ENCODE measurements at regions not wholly inside any gene's neighbourhood (a gene's known extent, or its start where the extent isn't known, plus 50 kb on each side); places are given as distances from the start of the nearest gene placed in this dataset.

DNA sequence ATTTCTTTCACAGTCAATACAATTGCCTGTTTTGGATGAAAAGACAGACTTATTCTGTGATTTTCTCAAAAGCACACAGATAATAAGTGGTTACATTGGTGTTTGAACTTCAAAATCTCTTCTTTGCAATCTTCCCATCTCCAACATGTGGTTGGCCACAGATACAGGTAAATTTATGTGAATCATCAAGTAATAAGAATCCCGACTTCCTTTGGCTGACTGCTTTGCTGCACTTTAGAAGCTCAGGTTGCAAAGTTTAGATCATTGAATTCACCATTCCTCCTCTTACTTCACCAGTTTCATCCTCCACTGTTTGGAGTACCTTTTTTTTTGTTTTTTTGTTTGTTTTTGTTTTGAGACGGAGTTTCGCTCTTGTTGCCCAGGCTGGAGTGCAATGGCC is 56.5 kb upstream of the ADRB2 start:
- intact Hi-C loops (cut with micrococcal nuclease), result no loop called here

More for the DNA sequence above, 56.5 kb upstream of the ADRB2 start:
- H4K20me1 ChIP-seq (ENCODE audit: insufficient read depth, low read length), result no peaks in the 10 kb centered on the region
- H3K56ac ChIP-seq (ENCODE audit: extremely low read depth, insufficient read depth, low read length), result no peak overlapping the region
- H3K4me1 ChIP-seq (ENCODE audit: control insufficient read depth, insufficient read depth, low read length), result no peaks in the 10 kb centered on the region
- WGBS, 2 experiments (ENCODE audit: extremely low coverage in 2 of 2, insufficient read length in 1 of 2), result no CpG with 5 or more reads among the region's 3 CpGs
- H4K8ac ChIP-seq (ENCODE audit: low read depth in 2 of 2, low read length in 2 of 2), result no peak overlapping the region
- no peak overlapping the region for H3K4me3 ChIP-seq (ENCODE audit: insufficient read depth, low read depth, low read length)
- H2BK20ac ChIP-seq (ENCODE audit: low read depth, low read length), result no peak overlapping the region
- no peak overlapping the region for H4K91ac ChIP-seq (ENCODE audit: insufficient read depth, low read depth, low read length)
- H4K5ac ChIP-seq (ENCODE audit: low read depth, low read length), result no peak overlapping the region
- in situ Hi-C loops (cut with MboI; ENCODE audit: low sequenced_read_pairs), result no loop called here
- no peaks in the 10 kb centered on the region for H3K9me1 ChIP-seq (ENCODE audit: insufficient read depth, low read length)
- no peak overlapping the region for H3K27ac ChIP-seq (ENCODE audit: insufficient read depth, low read length)
- H2AK5ac ChIP-seq (ENCODE audit: low read depth, low read length), result no peak overlapping the region
- no peak overlapping the region for H2AFZ ChIP-seq (replicated peaks; ENCODE audit: low read length, poor library complexity)
- no peaks in the 10 kb centered on the region for H3K79me1 ChIP-seq (ENCODE audit: low read depth in 1 of 2, low read length in 2 of 2)
- no peak overlapping the region for H3K18ac ChIP-seq (ENCODE audit: low read depth, low read length)
- ATAC-seq (ENCODE audit: low read depth) (no peak), DNase-seq (no peak)
- dilution Hi-C loops (cut with HindIII; ENCODE audit: low sequenced_read_pairs, unreplicated experiment), result no loop called here
- H3K4ac ChIP-seq (ENCODE audit: low read depth, low read length), result no peak overlapping the region
- ChIA-PET CTCF (no interaction called here), POLR2A (ENCODE audit: unreplicated experiment) (no interaction called here)
- TF ChIP-seq NFE2L2 (IDR thresholded peaks at IDR 0.05; ENCODE audit: low read depth, low read length) (no peak), MAZ (IDR thresholded peaks at IDR 0.05; ENCODE audit: borderline replicate concordance, low read depth, low read length) (no peak), RCOR1 (IDR thresholded peaks at IDR 0.05; ENCODE audit: insufficient replicate concordance, low read length) (no peak), POLR2A (IDR thresholded peaks at IDR 0.05; ENCODE audit: low read depth, low read length) (no peak), FOS (IDR thresholded peaks at IDR 0.05; ENCODE audit: low read depth, low read length) (no peak), RAD21 (IDR thresholded peaks at IDR 0.05; ENCODE audit: low read length) (no peak), CEBPB (IDR thresholded peaks at IDR 0.05; ENCODE audit: low read depth, low read length) (no peak), CHD1 (IDR thresholded peaks at IDR 0.05; ENCODE audit: low read depth, low read length) (no peak), MAFK (IDR thresholded peaks at IDR 0.05; ENCODE audit: low read depth, low read length) (no peak), RFX5 (IDR thresholded peaks at IDR 0.05; ENCODE audit: low read depth, low read length) (no peak), SMC3 (IDR thresholded peaks at IDR 0.05; ENCODE audit: low read depth, low read length) (no peak), BHLHE40 (IDR thresholded peaks at IDR 0.05; ENCODE audit: low read depth, low read length) (no peak), MXI1 (IDR thresholded peaks at IDR 0.05; ENCODE audit: borderline replicate concordance, low read depth, low read length) (no peak)
- TF ChIP-seq, protein P1, sequence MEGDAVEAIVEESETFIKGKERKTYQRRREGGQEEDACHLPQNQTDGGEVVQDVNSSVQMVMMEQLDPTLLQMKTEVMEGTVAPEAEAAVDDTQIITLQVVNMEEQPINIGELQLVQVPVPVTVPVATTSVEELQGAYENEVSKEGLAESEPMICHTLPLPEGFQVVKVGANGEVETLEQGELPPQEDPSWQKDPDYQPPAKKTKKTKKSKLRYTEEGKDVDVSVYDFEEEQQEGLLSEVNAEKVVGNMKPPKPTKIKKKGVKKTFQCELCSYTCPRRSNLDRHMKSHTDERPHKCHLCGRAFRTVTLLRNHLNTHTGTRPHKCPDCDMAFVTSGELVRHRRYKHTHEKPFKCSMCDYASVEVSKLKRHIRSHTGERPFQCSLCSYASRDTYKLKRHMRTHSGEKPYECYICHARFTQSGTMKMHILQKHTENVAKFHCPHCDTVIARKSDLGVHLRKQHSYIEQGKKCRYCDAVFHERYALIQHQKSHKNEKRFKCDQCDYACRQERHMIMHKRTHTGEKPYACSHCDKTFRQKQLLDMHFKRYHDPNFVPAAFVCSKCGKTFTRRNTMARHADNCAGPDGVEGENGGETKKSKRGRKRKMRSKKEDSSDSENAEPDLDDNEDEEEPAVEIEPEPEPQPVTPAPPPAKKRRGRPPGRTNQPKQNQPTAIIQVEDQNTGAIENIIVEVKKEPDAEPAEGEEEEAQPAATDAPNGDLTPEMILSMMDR (conservative IDR thresholded peaks at IDR 0.05; ENCODE audit: low read depth, low read length), result no peak
- TF ChIP-seq, protein P2, sequence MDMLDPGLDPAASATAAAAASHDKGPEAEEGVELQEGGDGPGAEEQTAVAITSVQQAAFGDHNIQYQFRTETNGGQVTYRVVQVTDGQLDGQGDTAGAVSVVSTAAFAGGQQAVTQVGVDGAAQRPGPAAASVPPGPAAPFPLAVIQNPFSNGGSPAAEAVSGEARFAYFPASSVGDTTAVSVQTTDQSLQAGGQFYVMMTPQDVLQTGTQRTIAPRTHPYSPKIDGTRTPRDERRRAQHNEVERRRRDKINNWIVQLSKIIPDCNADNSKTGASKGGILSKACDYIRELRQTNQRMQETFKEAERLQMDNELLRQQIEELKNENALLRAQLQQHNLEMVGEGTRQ (IDR thresholded peaks at IDR 0.05; ENCODE audit: low read depth, low read length), result no peak
- TF ChIP-seq, protein P3, sequence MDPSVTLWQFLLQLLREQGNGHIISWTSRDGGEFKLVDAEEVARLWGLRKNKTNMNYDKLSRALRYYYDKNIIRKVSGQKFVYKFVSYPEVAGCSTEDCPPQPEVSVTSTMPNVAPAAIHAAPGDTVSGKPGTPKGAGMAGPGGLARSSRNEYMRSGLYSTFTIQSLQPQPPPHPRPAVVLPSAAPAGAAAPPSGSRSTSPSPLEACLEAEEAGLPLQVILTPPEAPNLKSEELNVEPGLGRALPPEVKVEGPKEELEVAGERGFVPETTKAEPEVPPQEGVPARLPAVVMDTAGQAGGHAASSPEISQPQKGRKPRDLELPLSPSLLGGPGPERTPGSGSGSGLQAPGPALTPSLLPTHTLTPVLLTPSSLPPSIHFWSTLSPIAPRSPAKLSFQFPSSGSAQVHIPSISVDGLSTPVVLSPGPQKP (IDR thresholded peaks at IDR 0.05; ENCODE audit: borderline replicate concordance, low read depth, low read length), result no peak
- no peak overlapping the region for H2AK9ac ChIP-seq (replicated peaks; ENCODE audit: low read depth, low read length, poor library complexity)
- no peak overlapping the region for H3K23ac ChIP-seq (ENCODE audit: low read depth, low read length)
- H3K9me3 ChIP-seq (ENCODE audit: control insufficient read depth, insufficient read depth, low read length), result no peaks in the 10 kb centered on the region
- peaks cover 11% of the 10 kb centered on the region for H3K27me3 ChIP-seq (ENCODE audit: control insufficient read depth, insufficient read depth, low read length)
- no peak overlapping the region for H2BK120ac ChIP-seq (ENCODE audit: low read depth, low read length)
- H3K4me2 ChIP-seq (ENCODE audit: low read depth, low read length), result no peak overlapping the region
- no peak overlapping the region for H3K9ac ChIP-seq (ENCODE audit: low read depth, low read length)
- no peaks in the 10 kb centered on the region for H3K36me3 ChIP-seq (ENCODE audit: control insufficient read depth, insufficient read depth, low read length)
- BruUV-seq (replicated peaks), result no TSS peak
- H3K14ac ChIP-seq (replicated peaks; ENCODE audit: low read depth, low read length), result no peak overlapping the region
- H2BK15ac ChIP-seq (ENCODE audit: low read depth, low read length), result no peak overlapping the region
- no peak overlapping the region for H2BK5ac ChIP-seq (ENCODE audit: low read depth, low read length, poor library complexity, severe bottlenecking)
